AG10803 (cell line): ENCODE measurements at regions not wholly inside any gene's neighbourhood (a gene's known extent, or its start where the extent isn't known, plus 50 kb on each side); places are given as distances from the start of the nearest gene placed in this dataset.

ENCODE experiments used
- DNase-seq: peaks from one replicate; pipeline ENCODE4 v3.0.0; 2010; ENCODE audit warnings: low read depth
- H3K4me3 ChIP-seq: 2 replicates; pipeline ENCODE4 v1.5.1; 2011; ENCODE audit warnings: mild to moderate bottlenecking, low read length, control low read depth
- TF ChIP-seq, protein P1 (sequence below): conservative IDR thresholded peaks from 2 replicates; pipeline ENCODE4 v1.5.1; 2011; ENCODE audit warnings: mild to moderate bottlenecking, low read length, control low read depth, inconsistent platforms

DNA sequence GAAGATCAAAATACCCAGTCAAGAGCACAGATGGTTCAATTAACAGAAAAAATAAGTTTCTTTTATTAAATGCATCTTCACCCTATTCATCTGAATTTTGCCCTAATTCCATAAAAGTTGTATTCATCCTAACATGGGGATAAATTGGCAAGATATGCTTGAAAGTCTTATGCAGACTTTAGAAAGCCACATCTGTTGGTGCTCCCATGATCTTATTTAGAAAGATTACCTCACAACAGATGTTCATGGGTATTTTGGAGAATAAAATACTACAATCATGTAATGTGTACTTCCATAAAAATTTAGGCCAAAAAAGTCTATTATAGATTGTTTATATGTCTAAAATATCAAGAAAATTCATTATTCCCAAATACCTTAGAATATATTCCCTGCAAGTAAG, 510.3 kb downstream of the TECRL start:
- DNase-seq = no peak
- no peak overlapping the region for H3K4me3 ChIP-seq
- TF ChIP-seq, protein P1, sequence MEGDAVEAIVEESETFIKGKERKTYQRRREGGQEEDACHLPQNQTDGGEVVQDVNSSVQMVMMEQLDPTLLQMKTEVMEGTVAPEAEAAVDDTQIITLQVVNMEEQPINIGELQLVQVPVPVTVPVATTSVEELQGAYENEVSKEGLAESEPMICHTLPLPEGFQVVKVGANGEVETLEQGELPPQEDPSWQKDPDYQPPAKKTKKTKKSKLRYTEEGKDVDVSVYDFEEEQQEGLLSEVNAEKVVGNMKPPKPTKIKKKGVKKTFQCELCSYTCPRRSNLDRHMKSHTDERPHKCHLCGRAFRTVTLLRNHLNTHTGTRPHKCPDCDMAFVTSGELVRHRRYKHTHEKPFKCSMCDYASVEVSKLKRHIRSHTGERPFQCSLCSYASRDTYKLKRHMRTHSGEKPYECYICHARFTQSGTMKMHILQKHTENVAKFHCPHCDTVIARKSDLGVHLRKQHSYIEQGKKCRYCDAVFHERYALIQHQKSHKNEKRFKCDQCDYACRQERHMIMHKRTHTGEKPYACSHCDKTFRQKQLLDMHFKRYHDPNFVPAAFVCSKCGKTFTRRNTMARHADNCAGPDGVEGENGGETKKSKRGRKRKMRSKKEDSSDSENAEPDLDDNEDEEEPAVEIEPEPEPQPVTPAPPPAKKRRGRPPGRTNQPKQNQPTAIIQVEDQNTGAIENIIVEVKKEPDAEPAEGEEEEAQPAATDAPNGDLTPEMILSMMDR = no peak

DNA sequence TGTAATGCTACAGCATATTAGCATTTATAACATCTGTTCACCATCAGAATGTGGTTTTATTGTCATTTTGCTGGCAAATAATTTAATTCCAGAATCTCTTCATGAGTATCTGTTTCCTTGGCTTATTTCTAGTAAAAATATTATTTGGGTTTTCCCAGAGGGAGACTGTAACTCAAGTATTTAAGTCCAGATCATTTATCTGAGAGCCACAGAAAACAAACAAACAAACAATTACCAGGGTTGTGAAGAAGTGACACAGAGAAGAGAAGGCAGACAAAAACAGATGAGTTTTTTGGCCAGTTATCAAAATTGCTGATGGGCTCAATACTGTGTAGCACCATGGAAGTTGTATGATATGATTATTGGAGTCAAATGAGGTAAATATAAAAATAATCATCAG, 515.1 kb downstream of the TECRL start:
- no peak for DNase-seq
- TF ChIP-seq, protein P1 = no peak
- no peak overlapping the region for H3K4me3 ChIP-seq

DNA sequence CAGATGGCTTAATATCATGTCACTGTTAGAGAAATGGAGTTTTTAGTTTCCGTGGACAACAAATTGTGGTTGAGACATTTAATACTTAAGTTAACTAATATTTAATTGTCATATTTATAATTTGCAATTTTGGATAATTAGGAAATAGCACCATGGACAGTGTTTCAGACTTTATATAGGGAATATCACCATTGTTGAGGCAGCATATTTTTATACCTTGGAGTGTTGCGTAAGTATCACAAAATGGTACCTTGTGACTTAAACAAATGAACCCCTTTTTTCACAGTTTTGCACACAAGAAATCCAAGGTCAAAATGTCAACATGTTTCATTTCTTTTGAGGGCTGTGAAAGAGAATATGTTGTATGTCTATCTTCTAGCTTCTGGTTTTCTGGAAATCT, 539.9 kb downstream of the TECRL start:
- H3K4me3 ChIP-seq = no peak overlapping the region
- TF ChIP-seq, protein P1 = no peak
- DNase-seq = no peak

DNA sequence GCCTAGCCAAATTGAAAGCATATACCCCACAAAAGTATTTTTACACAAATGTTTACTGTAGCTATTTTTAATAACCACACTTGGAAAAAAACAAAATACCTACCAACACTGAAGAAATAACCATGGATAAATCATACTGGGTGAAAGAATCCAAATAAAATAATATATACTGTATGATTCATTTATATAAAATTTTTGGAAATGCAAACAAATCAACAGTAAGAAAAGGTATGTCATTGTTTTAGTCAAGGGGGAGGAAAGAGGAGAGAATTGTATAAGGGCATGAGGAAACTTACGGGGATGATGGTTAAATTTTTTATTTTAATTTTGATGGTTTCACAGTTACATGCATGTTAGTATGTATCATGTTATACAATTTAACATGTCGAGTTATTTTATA, 557.8 kb downstream of the TECRL start:
- DNase-seq = no peak
- no peak overlapping the region for H3K4me3 ChIP-seq
- TF ChIP-seq, protein P1 = no peak

DNA sequence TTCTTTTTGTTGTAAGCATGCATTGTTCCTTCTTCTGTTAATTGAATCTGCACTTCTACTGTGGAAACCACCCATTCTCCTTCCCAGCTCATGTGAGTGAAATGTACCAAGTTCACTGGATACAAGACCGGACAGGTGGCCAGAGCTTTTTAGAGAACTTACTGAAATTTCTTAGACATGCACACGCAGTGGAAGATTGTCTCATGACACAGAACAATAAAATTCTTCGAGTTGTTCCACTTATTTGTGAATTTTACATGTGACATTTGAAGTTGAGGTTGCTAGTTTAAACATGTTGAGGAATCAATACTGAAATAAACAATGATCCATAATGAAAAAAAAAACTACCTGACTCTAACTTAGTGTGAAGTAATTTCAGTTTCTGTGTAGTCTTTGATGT, 568.0 kb downstream of the TECRL start:
- TF ChIP-seq, protein P1 = no peak
- DNase-seq = no peak
- no peak overlapping the region for H3K4me3 ChIP-seq

DNA sequence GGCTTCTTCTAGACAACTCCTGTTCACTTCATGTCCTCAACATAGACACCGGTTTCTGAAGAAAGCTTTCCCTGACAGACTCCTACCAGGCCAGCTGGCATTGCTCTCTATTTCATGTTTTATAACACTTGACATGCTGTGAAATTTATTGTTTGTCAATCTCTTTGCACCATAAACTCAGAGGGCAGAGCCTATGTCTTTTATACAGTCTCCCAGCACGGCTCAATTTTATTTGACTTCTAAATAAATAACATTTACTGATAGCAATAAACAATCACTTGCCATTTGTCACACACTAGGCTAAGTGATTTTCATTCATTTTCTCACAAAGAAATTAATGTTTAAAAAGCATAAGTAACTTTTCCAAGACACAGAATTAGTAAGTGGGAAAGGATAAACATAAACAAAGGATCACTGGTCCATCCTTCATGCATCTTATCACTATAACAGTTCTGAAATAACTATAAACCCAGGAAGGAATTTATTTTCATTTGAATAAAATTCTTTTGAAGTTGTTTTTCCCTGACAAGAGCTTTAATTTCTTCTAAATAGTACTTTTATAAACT, 577.6 kb downstream of the TECRL start:
- DNase-seq = no peak

DNA sequence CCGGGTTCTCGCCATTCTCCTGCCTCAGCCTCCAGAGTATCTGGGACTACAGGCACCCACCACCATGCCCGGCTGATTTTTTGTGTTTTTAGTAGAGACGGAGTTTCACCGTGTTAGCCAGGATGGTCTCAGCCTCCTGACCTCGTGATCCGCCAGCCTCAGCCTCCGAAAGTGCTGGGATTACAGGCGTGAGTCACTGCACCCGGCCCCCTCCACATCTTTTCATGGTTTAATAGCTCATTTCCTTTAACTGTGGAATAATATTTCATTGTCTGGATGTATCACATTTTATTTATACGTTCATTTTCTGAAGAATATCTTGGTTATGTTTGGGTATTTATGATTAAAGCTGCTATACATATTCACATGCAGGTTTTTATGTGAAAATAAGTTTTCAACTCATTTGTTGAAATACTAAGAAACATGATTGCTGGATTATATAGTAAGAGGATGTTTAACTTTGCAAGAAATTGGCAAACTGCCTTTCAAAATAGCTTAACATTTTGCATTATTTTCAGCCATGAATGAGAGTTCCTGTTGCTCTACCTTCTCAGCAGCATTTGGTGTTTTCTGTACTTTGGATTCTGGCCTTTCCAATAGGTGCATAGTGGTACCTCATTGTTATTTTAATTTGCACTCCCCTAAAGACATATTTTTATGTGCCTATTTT, 591.9 kb downstream of the TECRL start:
- TF ChIP-seq, protein P1 = no peak
- H3K4me3 ChIP-seq = no peak overlapping the region
- no peak for DNase-seq

More for the DNA sequence above, 577.6 kb downstream of the TECRL start:
- TF ChIP-seq, protein P1 = no peak
- H3K4me3 ChIP-seq = no peak overlapping the region
